ENCODE measurements at regions not wholly inside any gene's neighbourhood (a gene's known extent, or its start where the extent isn't known, plus 50 kb on each side); places are given as distances from the start of the nearest gene placed in this dataset.

GRCh38 chr14:71362282-71362681 is 455.0 kb downstream of the PCNX1 start:
- Histone ChIP-seq H3K9me3 (ENCODE audit: control insufficient read depth, low read length) (no peaks in the 10 kb centered on the region), H3K4me3 (ENCODE audit: insufficient read depth in 1 of 2, low read depth in 1 of 2, low read length in 2 of 2) (no peak overlapping the region), H2BK120ac (ENCODE audit: low read depth, low read length) (no peak overlapping the region), H3K18ac (ENCODE audit: low read depth in 1 of 2, low read length in 2 of 2) (no peak overlapping the region), H3K4me2 (ENCODE audit: low read length, poor library complexity, severe bottlenecking) (no peak overlapping the region), H3K23ac (ENCODE audit: low read length in 2 of 2) (no peak overlapping the region), H4K8ac (ENCODE audit: low read length) (no peak overlapping the region), H3K36me3 (ENCODE audit: control insufficient read depth in 1 of 2, insufficient read depth in 2 of 2, low read depth in 1 of 2, low read length in 2 of 2) (no peaks in the 10 kb centered on the region), H3K27me3 (ENCODE audit: control insufficient read depth in 1 of 2, insufficient read depth in 1 of 2, low read length in 2 of 2) (no peaks in the 10 kb centered on the region), H3K4ac (ENCODE audit: low read depth in 1 of 2, low read length in 2 of 2) (no peak overlapping the region), H3K79me1 (replicated peaks; ENCODE audit: low read length, poor library complexity, severe bottlenecking) (peaks cover 20% of the 10 kb centered on the region), H3K14ac (ENCODE audit: low read length in 2 of 2) (no peak overlapping the region), H2BK15ac (ENCODE audit: low read depth, poor library complexity, severe bottlenecking) (no peak overlapping the region), H2AK5ac (ENCODE audit: low read length, severe bottlenecking) (no peak overlapping the region), H2AFZ (ENCODE audit: low read depth, low read length) (no peak overlapping the region), H2BK5ac (ENCODE audit: low read depth, low read length, poor library complexity, severe bottlenecking) (no peak overlapping the region), H2BK12ac (ENCODE audit: low read length in 2 of 2) (no peak overlapping the region), H3K27ac (ENCODE audit: low read length, poor library complexity, severe bottlenecking) (no peak overlapping the region), H3K4me1 (ENCODE audit: control insufficient read depth, insufficient read depth, low read depth, low read length) (peaks cover 7% of the 10 kb centered on the region), H4K91ac (ENCODE audit: low read length) (no peak overlapping the region), H3K9ac (ENCODE audit: low read length) (no peak overlapping the region)
- no peak for DNase-seq
- WGBS, result 80% methylated on average over 2 of the region's 2 CpGs

GRCh38 chr14:71362920-71363584 is 455.8 kb downstream of the PCNX1 start:
- Histone ChIP-seq H3K9me3 (ENCODE audit: control insufficient read depth, low read length) (no peaks in the 10 kb centered on the region), H3K4ac (ENCODE audit: low read depth in 1 of 2, low read length in 2 of 2) (no peak overlapping the region), H3K36me3 (ENCODE audit: control insufficient read depth in 1 of 2, insufficient read depth in 2 of 2, low read depth in 1 of 2, low read length in 2 of 2) (no peaks in the 10 kb centered on the region), H3K27ac (ENCODE audit: low read length, poor library complexity, severe bottlenecking) (no peak overlapping the region), H2BK12ac (ENCODE audit: low read length in 2 of 2) (no peak overlapping the region), H3K9ac (ENCODE audit: low read length) (peak overlapping the region; percentile 89), H4K91ac (ENCODE audit: low read length) (no peak overlapping the region), H2BK15ac (ENCODE audit: low read depth, poor library complexity, severe bottlenecking) (no peak overlapping the region), H4K8ac (ENCODE audit: low read length) (no peak overlapping the region), H2AK5ac (ENCODE audit: low read length, severe bottlenecking) (no peak overlapping the region), H3K4me3 (ENCODE audit: insufficient read depth in 1 of 2, low read depth in 1 of 2, low read length in 2 of 2) (no peak overlapping the region), H3K4me1 (ENCODE audit: control insufficient read depth, insufficient read depth, low read depth, low read length) (peaks cover 7% of the 10 kb centered on the region), H3K4me2 (ENCODE audit: low read length, poor library complexity, severe bottlenecking) (no peak overlapping the region), H2BK5ac (ENCODE audit: low read depth, low read length, poor library complexity, severe bottlenecking) (no peak overlapping the region), H3K23ac (ENCODE audit: low read length in 2 of 2) (no peak overlapping the region), H3K27me3 (ENCODE audit: control insufficient read depth in 1 of 2, insufficient read depth in 1 of 2, low read length in 2 of 2) (no peaks in the 10 kb centered on the region), H2BK120ac (ENCODE audit: low read depth, low read length) (no peak overlapping the region), H3K14ac (ENCODE audit: low read length in 2 of 2) (no peak overlapping the region), H3K79me1 (replicated peaks; ENCODE audit: low read length, poor library complexity, severe bottlenecking) (peaks cover 15% of the 10 kb centered on the region), H2AFZ (ENCODE audit: low read depth, low read length) (no peak overlapping the region), H3K18ac (ENCODE audit: low read depth in 1 of 2, low read length in 2 of 2) (no peak overlapping the region)
- peak; percentile 15 for DNase-seq
- no CpG with 5 or more reads among the region's 3 CpGs for WGBS

GRCh38 chr14:71363946-71364925 is 457.0 kb downstream of the PCNX1 start:
- peaks cover 7% of the 10 kb centered on the region for H3K4me1 ChIP-seq (ENCODE audit: control insufficient read depth, insufficient read depth, low read depth, low read length)
- peak overlapping the region; percentile 26 for H3K27ac ChIP-seq (ENCODE audit: low read length, poor library complexity, severe bottlenecking)
- H2AFZ ChIP-seq (ENCODE audit: low read depth, low read length), result no peak overlapping the region
- no peak overlapping the region for H2BK15ac ChIP-seq (ENCODE audit: low read depth, poor library complexity, severe bottlenecking)
- H4K8ac ChIP-seq (ENCODE audit: low read length), result no peak overlapping the region
- H3K9ac ChIP-seq (ENCODE audit: low read length), result peak overlapping the region; percentile 89
- H3K4me3 ChIP-seq (ENCODE audit: insufficient read depth in 1 of 2, low read depth in 1 of 2, low read length in 2 of 2), result peak overlapping the region in 1 of 2 experiments; percentile 57
- H3K14ac ChIP-seq (ENCODE audit: low read length in 2 of 2), result no peak overlapping the region
- no peak overlapping the region for H3K18ac ChIP-seq (ENCODE audit: low read depth in 1 of 2, low read length in 2 of 2)
- peaks cover 13% of the 10 kb centered on the region for H3K79me1 ChIP-seq (replicated peaks; ENCODE audit: low read length, poor library complexity, severe bottlenecking)
- H3K27me3 ChIP-seq (ENCODE audit: control insufficient read depth in 1 of 2, insufficient read depth in 1 of 2, low read length in 2 of 2), result no peaks in the 10 kb centered on the region
- H2BK120ac ChIP-seq (ENCODE audit: low read depth, low read length), result no peak overlapping the region
- no peak overlapping the region for H3K23ac ChIP-seq (ENCODE audit: low read length in 2 of 2)
- 95% methylated on average over 4 of the region's 8 CpGs for WGBS
- no peaks in the 10 kb centered on the region for H3K36me3 ChIP-seq (ENCODE audit: control insufficient read depth in 1 of 2, insufficient read depth in 2 of 2, low read depth in 1 of 2, low read length in 2 of 2)
- H3K4me2 ChIP-seq (ENCODE audit: low read length, poor library complexity, severe bottlenecking), result no peak overlapping the region
- no peak overlapping the region for H3K4ac ChIP-seq (ENCODE audit: low read depth in 1 of 2, low read length in 2 of 2)
- peak; percentile 23 for DNase-seq
- H2BK12ac ChIP-seq (ENCODE audit: low read length in 2 of 2), result no peak overlapping the region
- H3K9me3 ChIP-seq (ENCODE audit: control insufficient read depth, low read length), result no peaks in the 10 kb centered on the region
- no peak overlapping the region for H2BK5ac ChIP-seq (ENCODE audit: low read depth, low read length, poor library complexity, severe bottlenecking)
- H2AK5ac ChIP-seq (ENCODE audit: low read length, severe bottlenecking), result no peak overlapping the region
- no peak overlapping the region for H4K91ac ChIP-seq (ENCODE audit: low read length)

GRCh38 chr14:71365361-71365760 is 458.1 kb downstream of the PCNX1 start:
- no peak overlapping the region for H2AK5ac ChIP-seq (ENCODE audit: low read length, severe bottlenecking)
- no peak overlapping the region for H2BK15ac ChIP-seq (ENCODE audit: low read depth, poor library complexity, severe bottlenecking)
- H2BK12ac ChIP-seq (ENCODE audit: low read length in 2 of 2), result no peak overlapping the region
- no peak overlapping the region for H2BK5ac ChIP-seq (ENCODE audit: low read depth, low read length, poor library complexity, severe bottlenecking)
- no peak for DNase-seq
- H3K27me3 ChIP-seq (ENCODE audit: control insufficient read depth in 1 of 2, insufficient read depth in 1 of 2, low read length in 2 of 2), result no peaks in the 10 kb centered on the region
- no peak overlapping the region for H3K9ac ChIP-seq (ENCODE audit: low read length)
- H4K91ac ChIP-seq (ENCODE audit: low read length), result no peak overlapping the region
- no peak overlapping the region for H3K18ac ChIP-seq (ENCODE audit: low read depth in 1 of 2, low read length in 2 of 2)
- peaks cover 7% of the 10 kb centered on the region for H3K4me1 ChIP-seq (ENCODE audit: control insufficient read depth, insufficient read depth, low read depth, low read length)
- no peak overlapping the region for H3K27ac ChIP-seq (ENCODE audit: low read length, poor library complexity, severe bottlenecking)
- 93% methylated on average over 3 of the region's 4 CpGs for WGBS
- no peaks in the 10 kb centered on the region for H3K9me3 ChIP-seq (ENCODE audit: control insufficient read depth, low read length)
- no peak overlapping the region for H3K23ac ChIP-seq (ENCODE audit: low read length in 2 of 2)
- no peak overlapping the region for H4K8ac ChIP-seq (ENCODE audit: low read length)
- H2BK120ac ChIP-seq (ENCODE audit: low read depth, low read length), result no peak overlapping the region
- H2AFZ ChIP-seq (ENCODE audit: low read depth, low read length), result no peak overlapping the region
- no peak overlapping the region for H3K4ac ChIP-seq (ENCODE audit: low read depth in 1 of 2, low read length in 2 of 2)
- peaks cover 13% of the 10 kb centered on the region for H3K79me1 ChIP-seq (replicated peaks; ENCODE audit: low read length, poor library complexity, severe bottlenecking)
- H3K4me2 ChIP-seq (ENCODE audit: low read length, poor library complexity, severe bottlenecking), result no peak overlapping the region
- H3K36me3 ChIP-seq (ENCODE audit: control insufficient read depth in 1 of 2, insufficient read depth in 2 of 2, low read depth in 1 of 2, low read length in 2 of 2), result no peaks in the 10 kb centered on the region
- H3K4me3 ChIP-seq (ENCODE audit: insufficient read depth in 1 of 2, low read depth in 1 of 2, low read length in 2 of 2), result no peak overlapping the region
- H3K14ac ChIP-seq (ENCODE audit: low read length in 2 of 2), result no peak overlapping the region

Data from mesenchymal stem cell (in vitro differentiated cells and primary cell).